Endothelial cell of umbilical vein (primary cell): ENCODE measurements at regions not wholly inside any gene's neighbourhood (a gene's known extent, or its start where the extent isn't known, plus 50 kb on each side); places are given as distances from the start of the nearest gene placed in this dataset.

Source experiments
- BruUV-seq: library from RNA; stranded (reverse); fragments of 400-500 nt; replicated peaks from 2 replicates; lab custom pipeline; 2021; lab: Mats Ljungman, UMichigan
- CTCF ChIA-PET: fragments of 300-600, 350-600 bp; sonication (Branson Sonifier 250); formaldehyde crosslinking; loops from one replicate; lab custom pipeline; 2021; ENCODE audit warnings: antibody characterized with exemption, inconsistent platforms; lab: Charles Lee
- POLR2A ChIA-PET: fragments of 300-600, 350-600 bp; sonication (Branson Sonifier 250); formaldehyde crosslinking; loops from one replicate; lab custom pipeline; 2021; ENCODE audit warnings: antibody characterized with exemption, inconsistent platforms; lab: Charles Lee
- DNase-seq: peaks from one replicate; pipeline ENCODE4 v3.0.0-alpha.2; 2011; ENCODE audit warnings: low read depth, low spot score
- FAIRE-seq: peaks from 2 replicates; lab custom pipeline; 2011; peaks lifted over from hg19 to GRCh38; lab: Jason Lieb, UNC
- H2AFZ ChIP-seq: 2 replicates; pipeline ENCODE4 v1.6.0; 2012; ENCODE audit warnings: low read depth, low read length, control low read depth, inconsistent platforms
- H3K27ac ChIP-seq: 2 replicates; pipeline ENCODE4 v1.5.1; 2011; ENCODE audit warnings: low read depth, mild to moderate bottlenecking, control low read depth, low read length, moderate library complexity; ENCODE audit not compliant: insufficient read depth
- H3K27me3 ChIP-seq, 2 experiments: 2 replicates each; pipeline versions ENCODE4 v1.6.0 to v1.6.1; 2011; ENCODE audit warnings: low read length in 2 of 2, mixed read lengths in 1 of 2; ENCODE audit not compliant: control insufficient read depth in 2 of 2, insufficient read depth in 2 of 2
- H3K36me3 ChIP-seq, 2 experiments: 2 replicates in 1 of 2; 3 replicates in 1 of 2; pipeline ENCODE4 v1.5.1; 2011; ENCODE audit warnings: low read length in 2 of 2, mild to moderate bottlenecking in 1 of 2, moderate library complexity in 1 of 2; ENCODE audit not compliant: control insufficient read depth in 2 of 2, insufficient read depth in 2 of 2; ENCODE audit errors: extremely low read depth in 1 of 2
- H3K4me1 ChIP-seq: 3 replicates; pipeline ENCODE4 v1.5.1; 2011; ENCODE audit warnings: mild to moderate bottlenecking, low read length; ENCODE audit not compliant: control insufficient read depth, insufficient read depth; ENCODE audit errors: extremely low read depth
- H3K4me2 ChIP-seq: 2 replicates; pipeline ENCODE4 v1.6.1; 2011; ENCODE audit warnings: low read length, control low read depth, mixed read lengths; ENCODE audit not compliant: insufficient read depth
- H3K4me3 ChIP-seq, 3 experiments: fragments of 200-600 bp in 1 of 3; sonication (generic), shearing (Covaris generic) in 1 of 3; replicated peaks in 1 of 3; 2 replicates each; pipeline ENCODE4 v1.5.1; 2011 to 2016; ENCODE audit warnings: control low read depth in 3 of 3, low read length in 3 of 3, mild to moderate bottlenecking in 2 of 3, inconsistent platforms in 1 of 3, low read depth in 1 of 3, moderate library complexity in 1 of 3; ENCODE audit not compliant: insufficient read depth in 1 of 3
- H3K79me2 ChIP-seq: 2 replicates; pipeline ENCODE4 v1.6.0; 2012; ENCODE audit warnings: low read length, inconsistent platforms; ENCODE audit not compliant: control insufficient read depth, insufficient read depth
- H3K9ac ChIP-seq: replicated peaks from 2 replicates; pipeline ENCODE3; 2011; ENCODE audit warnings: low read length, control low read depth; ENCODE audit not compliant: insufficient read depth; ENCODE audit errors: extremely low read depth
- H3K9me1 ChIP-seq: replicated peaks from 3 replicates; pipeline ENCODE4 v1.6.0; 2011; ENCODE audit warnings: mild to moderate bottlenecking, low read length; ENCODE audit not compliant: control insufficient read depth, insufficient read depth; ENCODE audit errors: extremely low read depth
- H3K9me3 ChIP-seq: replicated peaks from 2 replicates; pipeline ENCODE4 v1.5.1; 2012; ENCODE audit warnings: low read length, inconsistent platforms; ENCODE audit not compliant: control insufficient read depth, insufficient read depth
- H4K20me1 ChIP-seq: replicated peaks from 2 replicates; pipeline ENCODE3; 2011; ENCODE audit warnings: mild to moderate bottlenecking, low read length; ENCODE audit not compliant: control insufficient read depth, insufficient read depth; ENCODE audit errors: extremely low read depth
- EZH2 ChIP-seq: IDR thresholded peaks from 2 replicates; pipeline ENCODE4 v1.6.1; 2012; ENCODE audit warnings: borderline replicate concordance, low read depth, mild to moderate bottlenecking, moderate library complexity, low read length, inconsistent platforms; ENCODE audit not compliant: severe bottlenecking
- FOS ChIP-seq: IDR thresholded peaks from 2 replicates; pipeline ENCODE4 v1.6.1; 2011; ENCODE audit warnings: mild to moderate bottlenecking, low read length, moderate library complexity, borderline replicate concordance; ENCODE audit not compliant: insufficient read depth
- GATA2 ChIP-seq: IDR thresholded peaks from 2 replicates; pipeline ENCODE4 v1.7.0; 2011; ENCODE audit warnings: low read depth, mild to moderate bottlenecking, moderate library complexity, mixed read lengths, low read length; ENCODE audit not compliant: insufficient read length, insufficient read depth
- JUN ChIP-seq: IDR thresholded peaks from 2 replicates; pipeline ENCODE4 v1.6.1; 2011; ENCODE audit warnings: borderline replicate concordance, low read depth; ENCODE audit not compliant: insufficient read length, insufficient read depth
- MYC ChIP-seq: IDR thresholded peaks from one replicate; pipeline ENCODE4 v1.6.1; 2011; ENCODE audit warnings: mild to moderate bottlenecking, low read depth, low read length
- POLR2AphosphoS5 ChIP-seq: IDR thresholded peaks from 2 replicates; pipeline ENCODE4 v1.6.1; 2012; ENCODE audit warnings: low read depth, mild to moderate bottlenecking, control low read depth, low read length, moderate library complexity; ENCODE audit not compliant: insufficient read depth
- dilution Hi-C: fragments of 300-500 bp; cut with MboI; formaldehyde crosslinking; loops from one replicate; pipeline ENCODE4 v1.15.0; 2019; ENCODE audit warnings: low sequenced_read_pairs; ENCODE audit not compliant: extremely low pct_ligation_motif_present
- intact Hi-C: fragments of 100-400 bp; cut with micrococcal nuclease; formaldehyde crosslinking; loops from one replicate; pipeline ENCODE4 v1.10.0; 2022
- TF ChIP-seq, protein P1 (sequence below): IDR thresholded peaks from 2 replicates; pipeline ENCODE4 v1.6.1; 2011; ENCODE audit not compliant: insufficient read depth, insufficient read length

DNA sequence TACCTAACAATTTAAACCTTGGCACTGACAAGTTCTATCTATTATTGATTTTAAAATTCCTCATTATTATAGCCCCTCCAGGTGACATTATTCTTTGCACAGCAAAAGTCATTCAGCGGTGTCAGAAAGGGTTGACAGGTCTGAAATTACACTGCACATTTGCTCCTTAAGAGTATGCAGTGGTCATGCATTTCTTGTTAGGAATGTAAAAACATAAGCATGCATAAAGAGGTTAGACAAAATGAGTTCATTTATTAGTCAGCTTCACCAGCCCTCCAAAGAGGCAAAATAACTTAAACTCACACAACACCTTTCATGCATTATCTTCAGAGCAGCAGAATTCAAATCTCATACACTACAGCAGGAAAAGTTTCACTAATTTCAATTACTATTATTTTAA, 158.8 kb downstream of the HNRNPD start:
- Histone ChIP-seq H3K36me3 (no peaks in the 10 kb centered on the region), H3K9me1 (peaks cover 2% of the 10 kb centered on the region), H3K79me2 (no peaks in the 10 kb centered on the region), H4K20me1 (no peaks in the 10 kb centered on the region), H3K9ac (no peak overlapping the region), H3K27ac (no peak overlapping the region), H2AFZ (no peak overlapping the region), H3K4me3 (no peak overlapping the region), H3K4me1 (no peaks in the 10 kb centered on the region), H3K27me3 (no peaks in the 10 kb centered on the region), H3K9me3 (no peaks in the 10 kb centered on the region), H3K4me2 (no peak overlapping the region)
- FAIRE-seq (no peak), DNase-seq (no peak)
- POLR2A ChIA-PET: no interaction called here
- TF ChIP-seq, protein P1, sequence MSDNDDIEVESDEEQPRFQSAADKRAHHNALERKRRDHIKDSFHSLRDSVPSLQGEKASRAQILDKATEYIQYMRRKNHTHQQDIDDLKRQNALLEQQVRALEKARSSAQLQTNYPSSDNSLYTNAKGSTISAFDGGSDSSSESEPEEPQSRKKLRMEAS: no peak
- TF ChIP-seq FOS (no peak), GATA2 (no peak), EZH2 (no peak), JUN (no peak), MYC (no peak), POLR2AphosphoS5 (no peak)
- CTCF ChIA-PET: no interaction called here
- intact Hi-C loops (no loop called here), dilution Hi-C loops (no loop called here)
- BruUV-seq: no TSS peak
